ENCODE measurements at regions not wholly inside any gene's neighbourhood (a gene's known extent, or its start where the extent isn't known, plus 50 kb on each side); places are given as distances from the start of the nearest gene placed in this dataset.

GRCh38 chr3:135849827-135850226 lies 115.7 kb upstream of the PPP2R3A start:
- no peak overlapping the region for H3K9ac ChIP-seq (ENCODE audit: low read depth, low read length)
- in situ Hi-C loops (cut with MboI; ENCODE audit: low sequenced_read_pairs) (no loop called here), dilution Hi-C loops (cut with HindIII; ENCODE audit: low sequenced_read_pairs, unreplicated experiment) (no loop called here), intact Hi-C loops (cut with micrococcal nuclease) (no loop called here)
- H2BK20ac ChIP-seq (ENCODE audit: low read depth, low read length): no peak overlapping the region
- no peaks in the 10 kb centered on the region for H3K36me3 ChIP-seq (ENCODE audit: control insufficient read depth, insufficient read depth, low read length)
- ChIA-PET POLR2A (ENCODE audit: unreplicated experiment) (no interaction called here), CTCF (no interaction called here)
- no peaks in the 10 kb centered on the region for H3K9me3 ChIP-seq (ENCODE audit: control insufficient read depth, insufficient read depth, low read length)
- no TSS peak for BruUV-seq (replicated peaks)
- no peak overlapping the region for H4K5ac ChIP-seq (ENCODE audit: low read depth, low read length)
- no peak overlapping the region for H2BK15ac ChIP-seq (ENCODE audit: low read depth, low read length)
- H4K20me1 ChIP-seq (ENCODE audit: insufficient read depth, low read length): no peaks in the 10 kb centered on the region
- H3K23ac ChIP-seq (ENCODE audit: low read depth, low read length): no peak overlapping the region
- no peak overlapping the region for H2BK5ac ChIP-seq (ENCODE audit: low read depth, low read length, poor library complexity, severe bottlenecking)
- H3K4ac ChIP-seq (ENCODE audit: low read depth, low read length): no peak overlapping the region
- no peaks in the 10 kb centered on the region for H3K79me1 ChIP-seq (ENCODE audit: low read depth in 1 of 2, low read length in 2 of 2)
- no peaks in the 10 kb centered on the region for H3K4me1 ChIP-seq (ENCODE audit: control insufficient read depth, insufficient read depth, low read length)
- no peak overlapping the region for H2AK9ac ChIP-seq (replicated peaks; ENCODE audit: low read depth, low read length, poor library complexity)
- no peak for DNase-seq
- no peak overlapping the region for H2AK5ac ChIP-seq (ENCODE audit: low read depth, low read length)
- ATAC-seq (ENCODE audit: low read depth): no peak
- TF ChIP-seq MXI1 (IDR thresholded peaks at IDR 0.05; ENCODE audit: borderline replicate concordance, low read depth, low read length) (no peak), RCOR1 (IDR thresholded peaks at IDR 0.05; ENCODE audit: insufficient replicate concordance, low read length) (no peak), MAFK (IDR thresholded peaks at IDR 0.05; ENCODE audit: low read depth, low read length) (no peak), ELK1 (IDR thresholded peaks at IDR 0.05; ENCODE audit: borderline replicate concordance, low read depth, low read length) (no peak), CTCF (conservative IDR thresholded peaks at IDR 0.05; ENCODE audit: low read depth, low read length) (no peak), RAD21 (IDR thresholded peaks at IDR 0.05; ENCODE audit: low read length) (no peak), FOS (IDR thresholded peaks at IDR 0.05; ENCODE audit: low read depth, low read length) (no peak), MAZ (IDR thresholded peaks at IDR 0.05; ENCODE audit: borderline replicate concordance, low read depth, low read length) (no peak), CEBPB (IDR thresholded peaks at IDR 0.05; ENCODE audit: low read depth, low read length) (no peak), BHLHE40 (IDR thresholded peaks at IDR 0.05; ENCODE audit: low read depth, low read length) (no peak), RFX5 (IDR thresholded peaks at IDR 0.05; ENCODE audit: low read depth, low read length) (no peak), USF2 (IDR thresholded peaks at IDR 0.05; ENCODE audit: low read depth, low read length) (no peak), NFE2L2 (IDR thresholded peaks at IDR 0.05; ENCODE audit: low read depth, low read length) (no peak), POLR2A (IDR thresholded peaks at IDR 0.05; ENCODE audit: low read depth, low read length) (no peak), CHD1 (IDR thresholded peaks at IDR 0.05; ENCODE audit: low read depth, low read length) (no peak), SMC3 (IDR thresholded peaks at IDR 0.05; ENCODE audit: low read depth, low read length) (no peak)
- H3K56ac ChIP-seq (ENCODE audit: extremely low read depth, insufficient read depth, low read length): no peak overlapping the region
- H3K4me2 ChIP-seq (ENCODE audit: low read depth, low read length): no peak overlapping the region
- H4K8ac ChIP-seq (ENCODE audit: low read depth in 2 of 2, low read length in 2 of 2): no peak overlapping the region
- no peak overlapping the region for H4K91ac ChIP-seq (ENCODE audit: insufficient read depth, low read depth, low read length)
- H3K18ac ChIP-seq (ENCODE audit: low read depth, low read length): no peak overlapping the region
- H3K27ac ChIP-seq (ENCODE audit: insufficient read depth, low read length): no peak overlapping the region
- H3K14ac ChIP-seq (replicated peaks; ENCODE audit: low read depth, low read length): no peak overlapping the region
- H3K4me3 ChIP-seq (ENCODE audit: insufficient read depth, low read depth, low read length): no peak overlapping the region
- no peaks in the 10 kb centered on the region for H3K27me3 ChIP-seq (ENCODE audit: control insufficient read depth, insufficient read depth, low read length)
- no peaks in the 10 kb centered on the region; the same call in 1 of the 2 replicates for H3K9me1 ChIP-seq (ENCODE audit: insufficient read depth, low read length)
- no peak overlapping the region for H2BK120ac ChIP-seq (ENCODE audit: low read depth, low read length)
- H2AFZ ChIP-seq (replicated peaks; ENCODE audit: low read length, poor library complexity): no peak overlapping the region
